ACHN (cell line): ENCODE measurements at regions not wholly inside any gene's neighbourhood (a gene's known extent, or its start where the extent isn't known, plus 50 kb on each side); places are given as distances from the start of the nearest gene placed in this dataset.

Experiments used
- DNase-seq: peaks from one replicate; pipeline ENCODE4 v3.0.0-alpha.2; 2015
- in situ Hi-C: cut with HindIII; loops from 2 replicates; pipeline ENCODE4 v1.10.0; 2017; ENCODE audit warnings: low sequenced_read_pairs, low pct_ligation_motif_present, low pct_unique_long_range_greater_than_20kb

DNA sequence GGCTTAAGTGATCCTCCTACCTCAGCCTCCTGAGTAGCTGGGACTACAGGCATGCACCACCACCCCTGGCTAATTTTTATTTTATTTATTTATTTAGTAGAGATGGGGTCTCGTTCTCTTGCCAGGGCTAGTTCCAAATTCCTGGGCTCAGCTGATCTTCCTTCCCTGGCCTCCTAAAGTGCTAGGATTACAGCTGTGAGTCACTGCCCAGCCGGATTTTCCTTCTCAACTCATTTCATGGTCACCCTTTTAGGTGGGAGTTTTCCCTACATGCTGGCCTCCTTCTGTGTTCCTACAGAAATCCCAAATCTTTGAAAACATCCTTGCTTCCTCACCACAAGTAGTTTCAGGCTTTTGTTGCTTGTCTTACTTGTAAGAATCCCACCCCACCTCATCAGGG lies 102.1 kb upstream of the SIAH1 start:
- DNase-seq, result no peak
- in situ Hi-C loops, result no loop called here

DNA sequence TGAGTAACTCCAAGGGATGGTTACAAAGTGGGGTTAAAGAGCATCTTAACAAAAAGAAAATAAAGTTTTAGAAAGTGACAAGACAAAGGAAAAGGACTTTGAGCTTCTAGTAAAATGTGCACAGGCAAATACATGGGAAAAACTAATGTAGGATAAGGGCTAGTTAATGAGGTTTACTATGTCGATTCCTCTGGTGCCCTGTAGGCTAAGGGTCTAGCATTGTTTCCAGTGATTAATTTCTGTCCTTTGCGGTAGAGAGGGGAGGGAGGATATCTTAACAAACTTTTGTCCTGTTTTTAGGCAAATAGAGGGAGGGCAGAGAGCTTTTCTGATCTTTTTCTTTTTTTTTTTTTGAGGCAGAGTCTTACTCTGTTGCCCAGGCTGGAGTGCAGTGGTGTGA lies 96.6 kb upstream of the SIAH1 start:
- in situ Hi-C loops, result no loop called here
- no peak for DNase-seq

DNA sequence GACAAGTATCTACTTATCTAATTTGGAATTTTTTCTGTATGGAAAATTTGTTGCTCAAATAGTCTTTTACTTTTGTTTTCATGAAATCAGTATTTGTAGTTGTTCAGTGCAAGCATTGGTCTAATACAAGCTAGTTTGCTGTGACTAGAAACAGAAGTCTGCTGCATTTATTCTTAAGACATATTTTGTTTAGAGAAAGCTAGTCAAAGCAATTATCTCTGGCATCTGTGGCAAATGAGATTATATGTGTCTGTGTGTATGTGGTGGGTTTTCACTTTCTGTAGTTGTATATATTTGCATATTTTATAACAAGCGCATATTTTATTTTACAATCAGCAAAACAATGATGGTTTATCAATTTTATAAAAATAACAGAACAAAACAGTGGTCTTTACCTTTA lies 96.0 kb upstream of the SIAH1 start:
- DNase-seq, result no peak
- in situ Hi-C loops, result no loop called here

DNA sequence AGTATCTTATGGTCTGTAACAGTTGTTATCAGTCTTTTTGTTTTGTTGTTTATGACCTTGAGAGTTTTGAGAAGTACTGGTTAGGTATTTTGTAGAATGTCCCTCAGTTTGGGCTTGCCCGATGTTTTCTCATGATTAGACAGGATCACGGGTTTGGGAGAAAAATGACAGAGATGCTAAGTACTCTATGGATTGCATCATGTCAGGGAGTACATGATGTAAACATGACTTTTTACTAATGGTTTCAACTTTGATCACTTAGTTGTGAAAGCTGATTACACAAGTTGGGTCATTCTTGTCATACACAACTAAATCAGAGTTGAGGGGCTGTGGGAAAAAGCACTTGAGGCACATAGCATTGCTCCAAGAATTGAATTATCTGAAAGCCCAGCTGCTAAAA lies 94.7 kb upstream of the SIAH1 start:
- in situ Hi-C loops, result no loop called here
- DNase-seq, result no peak

DNA sequence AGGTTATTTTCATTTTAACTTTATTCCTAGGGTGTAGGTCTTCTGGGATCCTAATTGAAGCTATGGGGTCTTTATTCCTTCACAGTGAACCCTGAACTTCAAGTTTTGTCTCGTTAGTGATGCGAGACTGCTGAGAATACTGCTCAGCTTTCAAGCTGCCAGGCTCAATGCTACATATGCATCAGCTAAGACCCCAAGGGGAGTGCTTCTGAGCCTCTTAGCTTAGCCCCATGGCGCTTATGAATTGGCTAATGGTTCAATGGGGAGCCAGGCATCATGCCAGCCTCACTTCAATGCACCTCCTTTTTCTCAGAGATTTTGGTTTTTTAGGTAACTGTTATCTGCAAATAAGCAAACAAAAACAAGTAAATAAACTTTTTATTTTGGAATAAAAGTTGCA lies 94.1 kb upstream of the SIAH1 start:
- DNase-seq, result no peak
- in situ Hi-C loops, result no loop called here

DNA sequence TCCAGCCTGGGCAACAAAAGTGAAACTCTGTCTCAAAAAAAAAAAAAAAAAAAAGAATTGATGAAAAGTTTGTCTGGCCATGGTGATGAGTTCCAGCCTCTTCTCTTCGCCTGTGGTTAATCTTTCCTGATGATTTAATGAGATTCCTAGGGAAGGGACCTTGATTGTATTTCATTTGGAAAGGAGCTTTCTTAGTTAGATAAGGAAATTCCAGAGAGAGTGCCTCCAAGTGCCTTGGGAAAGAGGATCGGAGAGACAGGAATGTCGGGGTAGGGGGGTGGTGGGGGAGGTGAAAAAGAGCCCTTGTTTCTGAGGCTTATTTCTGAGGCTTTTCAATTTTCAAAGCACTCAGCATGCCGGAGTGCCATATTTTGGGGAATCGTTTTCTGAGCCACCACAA lies 93.2 kb upstream of the SIAH1 start:
- DNase-seq, result no peak
- in situ Hi-C loops, result no loop called here

DNA sequence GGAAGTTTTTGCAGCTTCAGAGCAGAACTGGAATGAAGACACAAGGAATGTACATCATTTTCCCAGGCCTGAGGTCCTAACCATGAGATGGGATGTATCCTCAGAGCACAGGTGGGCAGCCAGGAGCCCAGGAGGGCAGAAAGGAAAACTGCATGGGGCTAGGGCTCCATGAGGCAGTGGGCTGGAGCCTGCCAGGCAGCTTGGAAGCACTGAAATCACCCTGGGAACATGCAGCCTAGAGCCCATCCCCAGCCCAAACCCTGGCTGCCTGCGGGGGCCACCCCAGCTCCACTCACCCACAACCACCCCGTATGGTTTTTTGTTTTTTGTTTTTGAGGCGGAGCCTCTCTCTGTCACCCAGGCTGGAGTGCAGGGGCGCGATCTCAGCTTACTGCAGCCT lies 86.2 kb upstream of the SIAH1 start:
- DNase-seq, result no peak
- in situ Hi-C loops, result no loop called here

DNA sequence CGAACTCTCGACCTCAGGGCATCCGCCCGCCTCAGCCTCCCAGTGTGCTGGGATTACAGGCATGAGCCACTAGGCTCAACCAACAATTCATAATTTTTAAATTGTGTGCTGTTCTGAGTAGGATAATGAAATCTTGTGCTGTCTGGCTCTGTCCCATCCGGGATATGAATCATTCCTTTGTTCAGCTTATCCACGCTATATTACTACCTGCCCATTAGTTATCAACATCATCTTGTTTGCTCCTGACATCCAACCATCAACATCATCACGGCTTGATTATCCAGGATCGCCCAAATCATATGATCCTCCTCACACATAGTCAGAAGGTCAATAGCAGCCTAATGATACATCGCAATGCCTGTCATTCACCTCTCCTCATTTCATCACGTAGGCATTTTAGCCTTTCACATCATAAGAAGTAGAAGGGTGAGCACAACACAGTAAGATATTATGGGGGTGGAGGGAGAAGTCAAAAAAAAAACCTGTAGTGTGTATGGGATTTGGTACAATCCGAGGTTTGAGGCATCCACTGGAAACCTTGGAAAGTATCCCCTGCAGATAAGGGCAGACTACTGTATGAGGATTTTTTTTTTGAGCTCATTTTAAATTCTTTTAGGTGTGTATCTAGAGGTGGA lies 77.0 kb upstream of the SIAH1 start:
- in situ Hi-C loops, result no loop called here

DNA sequence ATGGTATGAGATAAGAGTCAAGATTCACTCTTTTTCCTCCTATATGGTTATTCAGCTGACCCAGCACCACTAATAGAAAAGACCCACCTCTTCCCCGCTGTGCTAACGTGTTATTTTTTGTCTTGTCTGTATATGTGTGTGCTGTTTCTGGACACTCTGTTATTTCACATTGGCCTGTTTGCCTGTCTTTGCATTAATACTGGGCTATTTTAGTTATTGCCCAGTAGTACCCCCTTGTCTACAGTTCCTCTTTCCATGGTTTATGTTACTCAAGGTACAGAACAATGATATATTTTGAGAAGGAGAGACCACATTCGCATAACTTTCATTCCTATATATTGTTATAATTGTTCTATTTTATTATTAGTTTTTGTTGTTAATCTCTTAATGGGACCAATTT lies 74.0 kb upstream of the SIAH1 start:
- in situ Hi-C loops, result no loop called here
- DNase-seq, result no peak

More for the DNA sequence above, 77.0 kb upstream of the SIAH1 start:
- no peak for DNase-seq

DNA sequence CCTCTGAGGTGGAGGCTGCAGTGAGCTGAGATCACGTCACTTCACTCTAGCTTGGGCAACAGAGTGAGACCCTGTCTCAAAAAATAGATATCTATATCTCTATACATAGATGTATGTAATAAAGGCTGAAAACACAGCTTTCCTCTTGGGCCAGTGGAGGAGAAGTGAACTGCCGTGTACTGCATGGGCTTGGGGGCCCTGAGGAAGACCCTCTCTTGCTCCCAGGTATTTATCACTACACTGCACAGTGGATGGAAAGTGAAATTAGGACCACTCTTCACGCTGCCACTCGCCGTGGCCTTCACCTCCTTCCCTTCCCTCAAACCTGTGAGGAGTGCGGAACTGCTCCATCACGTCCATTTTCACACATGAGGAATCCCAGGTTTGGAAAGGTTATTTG lies 68.8 kb upstream of the SIAH1 start:
- no peak for DNase-seq
- in situ Hi-C loops, result no loop called here

DNA sequence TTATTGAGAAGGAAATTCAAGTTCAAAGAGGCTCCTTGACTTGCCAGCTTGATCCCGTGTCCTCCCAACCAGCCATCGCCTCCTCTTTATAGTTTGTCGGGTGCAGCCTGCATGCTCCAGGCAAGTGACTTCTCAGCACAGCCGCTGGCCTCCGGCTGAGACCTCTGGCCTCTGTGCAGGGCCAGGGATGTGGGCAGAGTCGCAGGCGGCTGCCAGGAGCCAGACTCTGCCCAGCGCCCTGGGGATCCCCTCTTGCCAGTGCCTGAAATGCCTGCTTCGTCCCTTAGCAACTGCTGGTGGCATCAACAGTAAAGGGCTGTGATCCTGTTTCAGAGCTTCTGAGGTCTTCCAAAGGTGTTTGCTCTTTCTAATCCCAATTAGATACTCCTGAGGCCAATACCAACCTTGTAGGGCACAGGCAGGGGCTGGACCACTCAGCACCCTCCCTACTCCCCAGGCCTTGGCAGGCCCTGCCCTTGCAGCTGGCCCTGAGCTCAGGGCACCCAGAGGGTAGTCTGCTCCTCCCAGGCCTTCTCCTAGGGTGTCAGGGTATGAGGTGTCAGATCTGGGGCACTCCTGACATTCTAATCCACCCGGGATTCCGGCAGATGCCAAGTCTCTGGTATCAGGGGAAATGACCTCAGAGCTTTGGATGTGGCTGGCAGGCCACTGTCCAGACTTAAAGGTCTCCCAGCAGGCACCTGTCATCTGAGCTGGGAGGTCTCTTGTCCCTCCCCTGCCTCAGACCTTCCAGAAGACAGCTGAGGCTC lies 68.0 kb upstream of the SIAH1 start:
- no peak for DNase-seq
- in situ Hi-C loops, result no loop called here

DNA sequence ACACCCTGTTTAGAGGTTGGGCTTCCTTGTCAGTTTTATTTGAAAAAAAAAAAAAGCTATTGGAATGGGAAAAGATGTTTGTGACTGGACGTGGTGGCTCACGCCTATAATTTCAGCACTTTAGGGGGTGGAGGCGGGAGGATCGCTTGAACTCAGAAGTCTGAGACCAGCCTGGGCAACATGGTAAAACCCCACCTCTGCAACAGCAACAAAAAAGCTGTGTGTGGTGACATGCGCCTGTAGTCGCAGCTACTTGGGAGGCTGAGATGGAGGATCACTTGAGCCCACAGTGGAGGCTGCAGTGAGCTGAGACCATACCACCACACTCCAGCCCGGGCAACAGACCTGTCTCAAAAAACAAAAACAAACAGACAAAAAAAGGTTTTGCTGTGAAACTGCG lies 66.1 kb upstream of the SIAH1 start:
- DNase-seq, result no peak
- in situ Hi-C loops, result no loop called here

DNA sequence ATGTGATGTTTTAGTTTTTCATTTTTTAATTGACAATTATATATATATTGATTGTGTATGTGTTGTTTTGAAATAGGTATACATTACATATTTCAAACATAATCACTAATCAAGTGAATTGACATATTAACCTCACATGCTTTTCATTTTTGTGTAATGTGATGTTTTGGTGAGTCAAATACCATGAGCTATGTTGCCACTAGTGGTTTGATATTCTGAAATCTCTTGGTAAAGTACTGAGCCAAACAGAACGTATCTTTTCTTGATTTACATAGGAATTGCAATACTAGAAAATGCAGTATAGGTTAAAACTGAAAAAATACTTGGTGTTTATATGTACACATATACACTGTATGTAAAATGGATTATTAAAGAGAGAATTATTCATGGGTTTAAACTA lies 65.2 kb upstream of the SIAH1 start:
- in situ Hi-C loops, result no loop called here
- no peak for DNase-seq

DNA sequence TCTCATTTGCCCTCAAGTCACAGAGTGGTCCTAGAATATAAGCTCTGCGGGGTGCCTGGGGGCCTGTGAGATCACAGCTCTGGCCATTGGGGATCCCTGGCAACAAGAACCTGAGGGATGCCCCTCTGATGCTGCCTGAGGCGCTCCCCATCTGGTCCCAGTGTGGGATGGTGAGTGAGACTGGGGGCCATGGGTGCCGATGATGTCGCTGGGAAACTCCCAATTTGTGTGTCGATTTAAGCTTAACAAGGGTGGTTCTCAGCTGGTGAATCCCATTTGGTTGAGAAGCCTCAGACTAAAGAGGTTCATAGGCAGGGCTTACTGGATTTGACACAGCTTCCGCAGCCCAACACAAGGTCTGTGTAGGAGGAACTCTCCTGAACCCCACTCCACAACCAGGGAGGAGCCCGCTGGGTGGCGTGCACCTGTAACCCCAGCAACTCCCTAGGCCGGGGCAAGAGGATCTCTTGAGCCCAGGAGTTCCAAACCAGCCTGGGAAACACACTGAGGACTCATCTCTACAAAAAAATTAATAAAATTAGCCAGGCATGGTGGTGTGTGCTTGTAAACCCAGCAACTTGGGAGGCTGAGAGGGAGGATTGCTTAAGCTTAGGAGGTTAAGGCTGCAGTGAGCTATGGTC lies 63.7 kb upstream of the SIAH1 start:
- no peak for DNase-seq
- in situ Hi-C loops, result no loop called here

DNA sequence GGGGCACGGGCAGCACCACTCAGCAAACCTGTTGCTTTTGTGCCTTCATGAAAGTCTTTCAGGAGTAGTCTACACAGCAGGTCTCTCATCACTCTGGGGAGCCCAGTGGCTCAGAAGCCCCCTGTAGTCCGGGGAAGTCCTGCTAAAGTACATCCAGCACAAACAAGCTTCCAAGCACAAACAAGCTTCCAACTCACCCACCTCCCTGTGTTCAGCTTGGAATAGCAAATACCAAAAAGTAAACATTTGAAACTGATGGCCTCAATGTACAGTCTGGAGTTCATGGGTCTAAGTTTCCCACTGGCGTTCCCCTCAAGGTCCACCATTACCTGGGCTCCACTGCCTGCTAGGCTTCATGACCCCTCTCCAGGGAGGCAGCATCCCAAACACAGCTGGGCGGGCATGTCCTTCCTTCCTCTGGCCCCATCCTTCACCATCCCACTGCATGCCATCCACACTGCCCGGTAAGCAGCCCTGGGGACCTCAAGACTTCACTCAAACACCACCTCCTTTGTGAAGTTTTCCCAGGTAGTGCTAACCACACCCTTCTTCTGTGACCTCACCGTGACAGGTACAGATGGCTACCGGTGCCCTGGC lies 62.8 kb upstream of the SIAH1 start:
- in situ Hi-C loops, result no loop called here
- DNase-seq, result no peak

DNA sequence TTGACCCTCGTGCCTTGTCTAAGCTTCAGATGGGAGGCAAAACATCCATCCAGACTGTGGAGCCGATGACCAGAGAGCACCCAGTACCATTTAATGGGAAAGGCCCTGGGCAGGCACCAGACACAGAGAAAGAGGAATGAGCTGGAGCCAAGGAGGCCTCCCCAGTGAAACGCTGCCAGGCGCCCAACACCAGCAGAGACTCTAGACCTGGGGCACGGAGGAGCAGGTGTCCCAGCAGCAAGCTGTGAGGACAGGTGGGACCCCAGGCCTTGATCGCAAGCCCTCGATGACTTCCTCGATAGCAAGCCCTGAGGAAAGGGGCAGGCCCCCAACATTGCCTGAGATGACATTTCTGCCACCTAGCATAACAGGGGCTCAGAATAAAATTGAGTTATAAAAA lies 62.2 kb upstream of the SIAH1 start:
- in situ Hi-C loops, result no loop called here
- DNase-seq, result no peak

DNA sequence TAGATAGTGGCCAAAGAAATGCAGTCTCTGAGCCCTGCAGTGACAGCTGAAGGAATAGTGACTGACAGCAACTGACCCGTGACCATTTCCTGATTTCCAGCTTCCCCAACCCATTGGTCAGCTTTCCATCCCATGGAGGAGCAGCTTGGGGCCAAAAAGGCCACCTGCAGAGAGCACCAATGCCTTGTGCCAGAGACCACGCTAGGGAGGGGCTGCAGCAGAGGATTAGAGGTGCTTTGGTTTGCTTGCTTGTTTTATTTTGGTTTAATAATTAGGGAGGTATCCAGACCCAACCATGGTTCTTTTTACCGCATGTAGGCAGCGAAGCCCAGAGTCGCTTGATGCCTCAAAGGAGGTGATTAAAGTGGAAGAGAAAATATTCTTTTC lies 61.3 kb upstream of the SIAH1 start:
- in situ Hi-C loops, result no loop called here

DNA sequence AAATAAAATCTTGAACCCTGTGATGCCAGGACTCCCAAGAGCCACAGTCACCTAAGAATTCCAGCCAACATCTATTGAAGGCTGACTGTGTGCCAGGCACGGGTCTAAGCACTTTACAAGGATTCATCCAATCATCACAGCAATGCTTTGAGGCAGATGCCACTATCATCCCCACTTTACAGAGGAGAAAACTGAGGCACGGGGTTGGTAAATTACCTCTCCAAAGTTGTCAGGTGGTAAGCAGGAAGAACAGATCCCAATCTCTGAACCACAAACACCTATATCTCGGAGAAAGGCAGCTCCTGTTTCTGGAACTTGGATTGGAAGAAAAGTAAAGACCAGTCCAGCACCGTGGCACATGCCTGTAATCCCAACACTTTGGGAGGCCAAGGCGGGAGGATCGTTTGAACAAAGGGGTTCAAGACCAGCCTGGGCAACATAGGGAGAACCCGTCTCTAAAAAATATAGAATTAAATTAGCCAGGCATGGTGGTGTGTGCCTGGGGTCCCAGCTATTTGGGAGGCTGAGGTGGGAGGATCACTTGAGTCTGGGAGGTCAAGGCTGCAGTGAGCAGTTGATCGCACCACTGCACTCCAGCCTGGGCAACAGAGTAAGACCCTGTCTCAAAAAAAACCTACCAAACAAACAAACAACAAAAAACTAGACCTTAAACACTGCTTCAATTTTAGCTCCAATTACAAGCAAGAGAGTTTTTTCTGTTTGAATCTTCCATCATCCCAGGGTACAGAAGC lies 60.7 kb upstream of the SIAH1 start:
- in situ Hi-C loops, result no loop called here
- no peak for DNase-seq

More for the DNA sequence above, 61.3 kb upstream of the SIAH1 start:
- DNase-seq, result no peak

DNA sequence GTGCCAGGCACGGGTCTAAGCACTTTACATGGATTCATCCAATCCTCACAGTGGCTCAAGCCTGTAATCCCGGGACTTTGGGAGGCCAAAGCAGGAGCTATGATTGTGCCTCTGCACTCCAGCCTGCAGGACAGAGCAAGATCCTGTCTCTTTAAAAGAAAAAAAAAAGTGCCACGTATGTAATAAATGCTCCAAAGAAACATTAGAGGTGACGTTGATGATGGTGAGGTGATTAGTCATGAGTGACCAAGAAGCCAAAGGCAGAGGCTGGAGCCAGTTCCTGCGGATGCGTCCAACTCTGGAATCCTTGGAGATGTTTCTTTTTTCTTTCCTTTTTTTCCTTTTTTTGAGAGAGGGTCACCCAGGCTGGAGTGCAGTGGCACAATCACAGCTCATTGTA lies 59.4 kb upstream of the SIAH1 start:
- in situ Hi-C loops, result no loop called here
- peak; percentile 66 for DNase-seq
